ENCODE measurements at regions not wholly inside any gene's neighbourhood (a gene's known extent, or its start where the extent isn't known, plus 50 kb on each side); places are given as distances from the start of the nearest gene placed in this dataset.

- TF ChIP-seq, protein P1, sequence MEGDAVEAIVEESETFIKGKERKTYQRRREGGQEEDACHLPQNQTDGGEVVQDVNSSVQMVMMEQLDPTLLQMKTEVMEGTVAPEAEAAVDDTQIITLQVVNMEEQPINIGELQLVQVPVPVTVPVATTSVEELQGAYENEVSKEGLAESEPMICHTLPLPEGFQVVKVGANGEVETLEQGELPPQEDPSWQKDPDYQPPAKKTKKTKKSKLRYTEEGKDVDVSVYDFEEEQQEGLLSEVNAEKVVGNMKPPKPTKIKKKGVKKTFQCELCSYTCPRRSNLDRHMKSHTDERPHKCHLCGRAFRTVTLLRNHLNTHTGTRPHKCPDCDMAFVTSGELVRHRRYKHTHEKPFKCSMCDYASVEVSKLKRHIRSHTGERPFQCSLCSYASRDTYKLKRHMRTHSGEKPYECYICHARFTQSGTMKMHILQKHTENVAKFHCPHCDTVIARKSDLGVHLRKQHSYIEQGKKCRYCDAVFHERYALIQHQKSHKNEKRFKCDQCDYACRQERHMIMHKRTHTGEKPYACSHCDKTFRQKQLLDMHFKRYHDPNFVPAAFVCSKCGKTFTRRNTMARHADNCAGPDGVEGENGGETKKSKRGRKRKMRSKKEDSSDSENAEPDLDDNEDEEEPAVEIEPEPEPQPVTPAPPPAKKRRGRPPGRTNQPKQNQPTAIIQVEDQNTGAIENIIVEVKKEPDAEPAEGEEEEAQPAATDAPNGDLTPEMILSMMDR (conservative IDR thresholded peaks at IDR 0.05): no peak
- no peak for TF ChIP-seq EZH2 (IDR thresholded peaks at IDR 0.05; ENCODE audit: low read depth)
Measured at GRCh38 chr2:59874361-59874760, 679.1 kb downstream of the BCL11A start.

Data from PC-9 (cell line).